Trophoblast cell (in vitro differentiated cells and primary cell): ENCODE measurements at regions not wholly inside any gene's neighbourhood (a gene's known extent, or its start where the extent isn't known, plus 50 kb on each side); places are given as distances from the start of the nearest gene placed in this dataset.

Source experiments
- DNase-seq, 2 donors: peaks; one replicate each; pipeline ENCODE4 v3.0.0-alpha.2; 2016
- H2AFZ ChIP-seq: 2 replicates; pipeline ENCODE4 v1.6.1; 2013; ENCODE audit warnings: low read length, moderate library complexity, mild to moderate bottlenecking; ENCODE audit not compliant: insufficient read depth, poor library complexity
- H2AK5ac ChIP-seq: 2 replicates; pipeline ENCODE4 v1.6.1; 2013; ENCODE audit warnings: mild to moderate bottlenecking, low read length
- H2BK120ac ChIP-seq: 2 replicates; pipeline ENCODE4 v1.6.1; 2013; ENCODE audit warnings: low read length, mild to moderate bottlenecking, moderate library complexity; ENCODE audit not compliant: insufficient read depth, poor library complexity
- H2BK12ac ChIP-seq: 2 replicates; pipeline ENCODE4 v1.6.1; 2013; ENCODE audit warnings: mild to moderate bottlenecking, low read length, moderate library complexity
- H2BK5ac ChIP-seq: 2 replicates; pipeline ENCODE4 v1.6.1; 2013; ENCODE audit warnings: low read length, low read depth, moderate library complexity, mild to moderate bottlenecking; ENCODE audit not compliant: poor library complexity
- H3K14ac ChIP-seq: 2 replicates; pipeline ENCODE4 v1.6.1; 2013; ENCODE audit warnings: mild to moderate bottlenecking, low read length
- H3K18ac ChIP-seq: 2 replicates; pipeline ENCODE4 v1.6.1; 2013; ENCODE audit warnings: mild to moderate bottlenecking, low read length
- H3K23ac ChIP-seq: 2 replicates; pipeline ENCODE4 v1.6.1; 2013; ENCODE audit warnings: low read length
- H3K27ac ChIP-seq: 2 replicates; pipeline ENCODE4 v1.5.1; 2013; ENCODE audit warnings: low read depth, mild to moderate bottlenecking, inconsistent platforms, low read length, moderate library complexity
- H3K27me3 ChIP-seq: 2 replicates; pipeline ENCODE4 v1.6.1; 2013; ENCODE audit warnings: inconsistent platforms, mild to moderate bottlenecking, low read length, moderate library complexity; ENCODE audit not compliant: insufficient read depth
- H3K36me3 ChIP-seq, 2 experiments: 1 replicate in 1 of 2; 2 replicates in 1 of 2; pipeline ENCODE4 v1.6.1; 2013; ENCODE audit warnings: low read length in 2 of 2, mild to moderate bottlenecking in 2 of 2, moderate library complexity in 1 of 2; ENCODE audit not compliant: insufficient read depth in 2 of 2, control insufficient read depth in 1 of 2
- H3K4ac ChIP-seq: 2 replicates; pipeline ENCODE4 v1.6.1; 2013; ENCODE audit warnings: low read depth, mild to moderate bottlenecking, low read length, moderate library complexity
- H3K4me1 ChIP-seq, 2 experiments: 1 replicate in 1 of 2; 2 replicates in 1 of 2; pipeline ENCODE4 v1.6.1; 2013; ENCODE audit warnings: low read length in 2 of 2, mild to moderate bottlenecking in 2 of 2, moderate library complexity in 1 of 2; ENCODE audit not compliant: insufficient read depth in 2 of 2, control insufficient read depth in 1 of 2
- H3K4me2 ChIP-seq: 2 replicates; pipeline ENCODE4 v1.6.1; 2013; ENCODE audit warnings: inconsistent platforms, mild to moderate bottlenecking, low read length, moderate library complexity
- H3K4me3 ChIP-seq: 2 replicates; pipeline ENCODE4 v1.5.1; 2013; ENCODE audit warnings: mild to moderate bottlenecking, low read depth, low read length, inconsistent platforms
- H3K79me1 ChIP-seq: one replicate; pipeline ENCODE4 v1.6.1; 2013; ENCODE audit warnings: low read length
- H3K79me2 ChIP-seq: 2 replicates; pipeline ENCODE4 v1.6.1; 2013; ENCODE audit warnings: low read length, mild to moderate bottlenecking; ENCODE audit not compliant: control insufficient read depth, insufficient read depth, poor library complexity
- H3K9ac ChIP-seq: 2 replicates; pipeline ENCODE4 v1.6.1; 2013; ENCODE audit warnings: mild to moderate bottlenecking, low read length
- H3K9me3 ChIP-seq: 2 replicates; pipeline ENCODE4 v1.6.1; 2013; ENCODE audit warnings: low read depth, mild to moderate bottlenecking, control low read depth, inconsistent platforms, low read length; ENCODE audit not compliant: insufficient read depth
- H4K12ac ChIP-seq: 2 replicates; pipeline ENCODE4 v1.6.1; 2013; ENCODE audit warnings: low read depth, mild to moderate bottlenecking, low read length, moderate library complexity
- H4K8ac ChIP-seq: 2 replicates; pipeline ENCODE4 v1.6.1; 2013; ENCODE audit warnings: low read depth, mild to moderate bottlenecking, low read length, moderate library complexity
- H4K91ac ChIP-seq: one replicate; pipeline ENCODE4 v1.6.1; 2013; ENCODE audit warnings: low read depth, mild to moderate bottlenecking, low read length, moderate library complexity
- WGBS: extraction: QIAGEN DNeasy Blood & Tissue Kit; methylation state at CpG from one replicate; pipeline ENCODE4 v1.1.7; 2013; ENCODE audit warnings: missing lambda C conversion rate; ENCODE audit not compliant: insufficient read length, insufficient coverage; ENCODE audit errors: extremely low coverage; 5-methylcytosine and 5-hydroxymethylcytosine counted together

- Histone ChIP-seq H3K4ac (no peak overlapping the region), H3K36me3 (no peaks in the 10 kb centered on the region), H4K8ac (no peak overlapping the region), H3K23ac (no peak overlapping the region), H2BK5ac (no peak overlapping the region), H3K4me3 (no peak overlapping the region), H3K79me2 (no peaks in the 10 kb centered on the region), H3K4me1 (no peaks in the 10 kb centered on the region), H3K9me3 (peaks cover 4% of the 10 kb centered on the region), H2AK5ac (no peak overlapping the region), H3K4me2 (no peak overlapping the region), H3K27me3 (no peaks in the 10 kb centered on the region), H3K79me1 (no peaks in the 10 kb centered on the region), H3K18ac (no peak overlapping the region), H2AFZ (no peak overlapping the region), H3K14ac (no peak overlapping the region), H4K12ac (no peak overlapping the region), H2BK12ac (no peak overlapping the region), H4K91ac (no peak overlapping the region), H3K27ac (no peak overlapping the region), H2BK120ac (no peak overlapping the region), H3K9ac (no peak overlapping the region)
- DNase-seq: no peak
- no CpG with 5 or more reads among the region's 4 CpGs for WGBS
These were observed 118.7 kb downstream of the GAS1 start for GRCh38 chr9:86828631-86829030.

GRCh38 chr9:86827893-86828292 is 119.4 kb downstream of the GAS1 start:
- peak in 1 of 2 donors; percentile 5 for DNase-seq
- Histone ChIP-seq H3K4me1 (no peaks in the 10 kb centered on the region), H2BK120ac (no peak overlapping the region), H4K8ac (no peak overlapping the region), H3K14ac (no peak overlapping the region), H3K4me2 (no peak overlapping the region), H3K27me3 (no peaks in the 10 kb centered on the region), H2AK5ac (no peak overlapping the region), H3K9me3 (peaks cover 4% of the 10 kb centered on the region), H3K36me3 (no peaks in the 10 kb centered on the region), H3K9ac (no peak overlapping the region), H2BK12ac (no peak overlapping the region), H2BK5ac (no peak overlapping the region), H4K12ac (no peak overlapping the region), H3K79me2 (no peaks in the 10 kb centered on the region), H3K27ac (no peak overlapping the region), H3K18ac (no peak overlapping the region), H3K23ac (no peak overlapping the region), H3K79me1 (no peaks in the 10 kb centered on the region), H4K91ac (no peak overlapping the region), H3K4ac (no peak overlapping the region), H2AFZ (no peak overlapping the region), H3K4me3 (no peak overlapping the region)
- no CpG with 5 or more reads among the region's 1 CpG for WGBS

DNA sequence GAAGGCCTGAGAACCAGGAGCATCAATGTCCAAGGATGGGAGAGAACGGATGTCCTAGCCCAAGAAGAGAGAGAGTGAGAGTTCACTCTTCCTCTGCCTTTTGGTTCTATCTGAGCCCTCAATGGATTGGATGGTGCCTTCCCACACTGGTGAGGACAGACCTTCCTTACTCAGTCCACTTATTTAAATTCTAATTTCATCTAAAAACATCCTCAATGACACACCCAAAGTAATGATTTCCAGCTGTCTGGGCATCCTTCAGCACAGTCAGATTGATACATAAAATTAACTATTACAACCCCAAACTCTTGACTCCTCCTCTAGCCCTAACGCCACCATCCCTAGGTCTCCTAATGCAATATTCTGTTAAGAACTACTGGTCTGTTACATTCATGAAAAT is 122.0 kb downstream of the GAS1 start:
- Histone ChIP-seq H3K27ac (no peak overlapping the region), H4K12ac (no peak overlapping the region), H2BK12ac (no peak overlapping the region), H4K91ac (no peak overlapping the region), H2AFZ (no peak overlapping the region), H3K27me3 (no peaks in the 10 kb centered on the region), H3K4me1 (no peaks in the 10 kb centered on the region), H2AK5ac (no peak overlapping the region), H3K4me3 (no peak overlapping the region), H3K4ac (no peak overlapping the region), H3K36me3 (no peaks in the 10 kb centered on the region), H3K79me2 (no peaks in the 10 kb centered on the region), H3K4me2 (no peak overlapping the region), H3K9ac (no peak overlapping the region), H3K9me3 (peaks cover 4% of the 10 kb centered on the region), H3K14ac (no peak overlapping the region), H2BK120ac (no peak overlapping the region), H2BK5ac (no peak overlapping the region), H4K8ac (no peak overlapping the region), H3K23ac (no peak overlapping the region), H3K18ac (no peak overlapping the region), H3K79me1 (no peaks in the 10 kb centered on the region)
- WGBS: no CpG with 5 or more reads among the region's 2 CpGs
- no peak for DNase-seq

DNA sequence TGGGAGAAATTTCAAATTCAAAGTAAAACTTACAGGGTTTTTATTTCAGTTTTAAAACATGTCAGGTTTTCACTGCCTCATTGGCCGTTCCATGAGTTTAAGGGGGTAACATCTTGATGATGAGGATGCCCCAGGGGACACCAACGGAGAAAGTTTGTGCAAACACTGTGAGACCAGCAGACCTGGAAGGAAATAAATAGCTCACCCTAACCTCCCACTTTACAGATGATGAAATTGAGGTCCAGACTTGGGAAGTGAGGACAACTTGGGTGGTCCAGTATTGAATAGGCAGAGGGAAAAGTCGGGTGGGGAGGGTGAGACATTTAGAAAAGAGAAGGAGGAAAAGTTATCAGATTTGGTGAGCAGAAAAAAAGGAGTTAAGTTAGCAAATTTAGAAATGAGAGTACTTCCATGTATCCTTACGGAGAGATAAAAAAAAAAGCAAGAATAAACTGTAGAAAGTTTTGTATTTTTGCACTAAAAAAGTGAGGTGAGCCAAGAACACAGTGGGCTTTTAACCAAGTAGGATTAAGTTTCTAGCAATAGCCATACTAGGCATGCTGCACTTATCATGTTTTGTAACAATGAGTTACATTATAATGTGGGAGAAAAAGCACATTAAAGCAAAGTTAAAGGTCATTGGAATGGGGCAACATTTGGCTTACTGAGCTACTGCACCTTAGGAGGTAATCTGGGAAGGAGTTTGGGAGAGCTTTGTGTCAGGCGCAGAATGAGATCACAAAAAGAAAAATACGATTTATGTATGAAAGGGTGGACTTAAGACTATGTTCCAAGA is 125.1 kb downstream of the GAS1 start:
- no peak overlapping the region for H3K4ac ChIP-seq
- no peak overlapping the region for H3K27ac ChIP-seq
- no peak overlapping the region for H2BK120ac ChIP-seq
- no peaks in the 10 kb centered on the region for H3K79me1 ChIP-seq
- no peak overlapping the region for H4K91ac ChIP-seq
- no peak overlapping the region for H4K8ac ChIP-seq
- H3K79me2 ChIP-seq: no peaks in the 10 kb centered on the region
- H3K14ac ChIP-seq: no peak overlapping the region
- no peak overlapping the region for H2AK5ac ChIP-seq
- H3K36me3 ChIP-seq: no peaks in the 10 kb centered on the region
- no peak overlapping the region for H2BK12ac ChIP-seq
- no peak overlapping the region for H3K4me2 ChIP-seq
- no peak overlapping the region for H3K4me3 ChIP-seq
- WGBS: no CpG with 5 or more reads among the region's 6 CpGs
- no peaks in the 10 kb centered on the region for H3K4me1 ChIP-seq
- H4K12ac ChIP-seq: no peak overlapping the region
- no peak overlapping the region for H3K9ac ChIP-seq
- H2AFZ ChIP-seq: no peak overlapping the region
- H2BK5ac ChIP-seq: no peak overlapping the region
- H3K9me3 ChIP-seq: peaks cover 17% of the 10 kb centered on the region
- no peak for DNase-seq
- no peak overlapping the region for H3K18ac ChIP-seq
- no peak overlapping the region for H3K23ac ChIP-seq
- H3K27me3 ChIP-seq: no peaks in the 10 kb centered on the region
